GM10248 (cell line): ENCODE measurements at regions not wholly inside any gene's neighbourhood (a gene's known extent, or its start where the extent isn't known, plus 50 kb on each side); places are given as distances from the start of the nearest gene placed in this dataset.

ENCODE experiments used
- CTCF ChIA-PET: fragments of 300-600 bp; sonication (Branson Sonifier 250); formaldehyde crosslinking; extraction: SDS; loops from one replicate; lab custom pipeline; 2021; ENCODE audit warnings: antibody characterized with exemption; lab: Yijun Ruan, JAX
- POLR2A ChIA-PET: fragments of 350-650 bp; sonication (Branson Sonifier 250); formaldehyde crosslinking; extraction: SDS; loops from one replicate; lab custom pipeline; 2020; ENCODE audit warnings: antibody characterized with exemption; lab: Yijun Ruan, JAX
- DNase-seq: peaks from one replicate; pipeline ENCODE4 v3.0.0; 2012; ENCODE audit errors: extremely low spot score
- TF ChIP-seq, protein P1 (sequence below): IDR thresholded peaks from 2 replicates; pipeline ENCODE4 v1.5.1; 2012; ENCODE audit warnings: mild to moderate bottlenecking, low read depth; ENCODE audit errors: extremely low read depth, missing control alignments, control extremely low read depth

DNA sequence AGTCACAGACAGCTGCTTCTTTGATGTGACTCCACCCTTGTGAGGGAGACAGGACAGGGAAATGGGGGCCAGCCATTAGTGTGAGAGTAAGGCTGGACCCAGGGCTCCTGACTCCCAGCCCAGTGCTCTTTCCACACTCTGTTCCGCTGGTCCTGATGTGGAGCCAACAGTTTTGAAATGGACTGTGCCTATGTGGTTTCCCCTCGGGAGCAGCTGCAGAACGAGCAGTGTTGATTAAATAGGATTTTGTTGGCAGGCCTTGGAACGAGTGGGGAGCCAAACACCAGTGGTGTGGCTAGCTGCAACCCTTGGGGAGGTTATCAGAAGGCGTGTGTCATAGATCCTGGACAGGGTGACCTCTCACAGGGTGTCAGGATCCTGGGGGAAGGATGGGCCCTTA, 66.5 kb upstream of the AMPD3 start:
- ChIA-PET POLR2A (no interaction called here), CTCF (interaction anchor here (3.0 kb wide), 1 partner anchor 22 kb away, joined by 15 read pairs; no protein-coding TSS in a partner anchor)
- DNase-seq: no peak
- TF ChIP-seq, protein P1, sequence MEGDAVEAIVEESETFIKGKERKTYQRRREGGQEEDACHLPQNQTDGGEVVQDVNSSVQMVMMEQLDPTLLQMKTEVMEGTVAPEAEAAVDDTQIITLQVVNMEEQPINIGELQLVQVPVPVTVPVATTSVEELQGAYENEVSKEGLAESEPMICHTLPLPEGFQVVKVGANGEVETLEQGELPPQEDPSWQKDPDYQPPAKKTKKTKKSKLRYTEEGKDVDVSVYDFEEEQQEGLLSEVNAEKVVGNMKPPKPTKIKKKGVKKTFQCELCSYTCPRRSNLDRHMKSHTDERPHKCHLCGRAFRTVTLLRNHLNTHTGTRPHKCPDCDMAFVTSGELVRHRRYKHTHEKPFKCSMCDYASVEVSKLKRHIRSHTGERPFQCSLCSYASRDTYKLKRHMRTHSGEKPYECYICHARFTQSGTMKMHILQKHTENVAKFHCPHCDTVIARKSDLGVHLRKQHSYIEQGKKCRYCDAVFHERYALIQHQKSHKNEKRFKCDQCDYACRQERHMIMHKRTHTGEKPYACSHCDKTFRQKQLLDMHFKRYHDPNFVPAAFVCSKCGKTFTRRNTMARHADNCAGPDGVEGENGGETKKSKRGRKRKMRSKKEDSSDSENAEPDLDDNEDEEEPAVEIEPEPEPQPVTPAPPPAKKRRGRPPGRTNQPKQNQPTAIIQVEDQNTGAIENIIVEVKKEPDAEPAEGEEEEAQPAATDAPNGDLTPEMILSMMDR: no peak

DNA sequence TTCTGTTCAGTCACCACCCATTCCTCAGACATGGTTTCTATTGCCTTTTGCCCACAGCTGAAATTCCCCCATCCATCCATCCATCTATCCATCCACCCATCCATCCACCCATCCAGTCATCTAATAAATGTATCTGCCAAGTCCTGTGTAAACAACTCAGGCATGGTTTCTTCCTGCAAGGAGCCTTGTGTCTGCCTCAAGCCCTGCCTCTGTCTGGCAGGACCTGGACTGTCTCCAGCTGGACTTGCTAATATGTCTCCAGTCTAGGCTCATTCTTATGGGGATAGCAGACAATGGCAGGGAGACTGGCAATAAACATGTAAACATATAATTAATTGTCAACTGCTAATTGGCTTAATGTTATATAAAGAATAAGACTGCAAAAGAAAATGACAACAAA, 64.7 kb upstream of the AMPD3 start:
- CTCF ChIA-PET: interaction anchor here (0.8 to 1.8 kb wide), 4 partner anchors 11 to 23 kb away, joined by 3 to 8 read pairs (median 4); no protein-coding TSS in a partner anchor
- no peak for DNase-seq
- TF ChIP-seq, protein P1: no peak
- POLR2A ChIA-PET: no interaction called here

DNA sequence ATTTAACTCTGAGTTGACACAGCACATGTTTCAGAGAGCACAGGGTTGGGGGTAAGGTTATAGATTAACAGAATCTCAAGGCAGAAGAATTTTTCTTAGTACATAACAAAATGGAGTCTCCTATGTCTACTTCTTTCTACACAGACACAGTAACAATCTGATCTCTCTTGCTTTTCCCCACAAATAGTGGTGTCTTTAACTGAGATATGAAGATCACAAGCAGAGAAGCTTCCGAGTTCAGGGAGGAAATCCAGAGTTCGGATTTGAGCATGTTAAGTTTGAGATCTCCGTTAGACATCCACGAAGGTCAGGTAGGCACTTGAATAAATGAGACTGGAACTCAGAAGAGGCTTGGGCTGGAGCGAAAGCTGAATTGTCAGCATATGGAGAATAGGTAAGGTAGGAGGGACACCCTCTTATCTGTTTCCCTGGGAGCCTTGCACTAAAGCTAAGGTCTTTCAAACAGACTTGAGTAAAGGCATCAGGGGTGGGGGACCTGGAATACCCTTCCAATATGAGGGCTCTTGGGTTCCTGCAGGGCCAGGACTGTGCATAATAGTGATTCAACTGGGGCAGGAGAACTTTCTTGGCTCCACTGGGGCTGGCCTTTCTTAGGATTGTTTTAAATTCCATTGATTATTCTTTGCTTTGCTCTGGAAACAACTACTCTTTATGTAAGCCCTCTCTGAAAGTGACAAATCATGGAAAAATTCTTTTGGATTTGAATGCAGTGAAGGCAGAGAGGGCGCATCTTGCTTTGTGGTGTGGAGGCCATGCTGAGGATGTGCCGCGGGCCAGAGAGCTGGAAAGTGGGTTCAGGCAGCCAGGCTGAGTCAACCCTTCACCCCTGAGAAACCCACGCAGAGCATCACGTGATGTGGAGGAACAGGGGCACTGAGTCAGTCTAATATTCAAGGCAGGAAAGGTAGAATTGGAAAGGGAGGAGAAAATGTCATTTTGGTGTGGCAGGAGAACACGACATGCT, 62.7 kb upstream of the AMPD3 start:
- DNase-seq: no peak
- ChIA-PET POLR2A (no interaction called here), CTCF (interaction anchor here (1.0 to 1.5 kb wide), 2 partner anchors 13 to 26 kb away, joined by 4 read pairs; no protein-coding TSS in a partner anchor)
- TF ChIP-seq, protein P1: no peak

DNA sequence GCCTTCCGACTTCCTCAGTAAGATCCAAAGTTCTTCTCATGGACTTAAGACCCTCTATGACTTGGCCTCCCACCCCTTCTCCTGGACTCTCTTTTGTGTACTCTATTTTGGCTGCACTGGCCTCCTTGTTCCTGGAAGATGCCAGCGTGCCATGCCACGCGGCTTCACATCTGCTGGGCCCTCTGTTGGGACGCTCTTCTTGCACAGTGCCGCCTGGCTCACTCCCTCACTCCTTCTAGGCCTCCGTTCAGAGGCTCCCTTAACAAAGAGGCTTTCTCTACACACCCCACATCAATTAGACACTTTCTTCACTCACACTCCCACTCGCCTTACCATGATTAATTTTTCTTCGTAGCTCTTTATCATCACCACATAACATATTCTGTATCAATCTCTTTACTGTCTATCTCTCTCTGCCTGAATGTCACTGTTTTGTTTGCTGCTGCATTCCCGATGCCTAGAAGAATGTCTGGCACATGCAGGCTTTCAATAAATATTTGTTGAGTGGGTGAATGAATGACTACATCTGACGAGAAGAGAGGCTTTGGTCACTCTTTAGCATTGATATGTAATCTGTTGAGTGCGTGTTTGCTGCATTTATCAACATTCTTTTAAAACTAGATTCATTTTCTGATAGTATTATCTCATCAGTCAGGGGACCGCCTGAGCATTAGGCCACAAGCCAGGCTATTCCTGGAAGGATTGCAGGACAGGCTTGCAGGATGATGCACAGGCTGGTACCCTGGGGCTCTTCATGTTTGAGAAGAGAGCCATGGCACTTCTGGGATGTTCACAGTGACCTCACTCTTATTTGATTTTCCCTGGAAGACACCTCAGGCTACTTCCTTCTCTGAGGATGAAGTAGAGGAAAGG, 60.6 kb upstream of the AMPD3 start:
- POLR2A ChIA-PET: no interaction called here
- CTCF ChIA-PET: interaction anchor here (1.5 to 2.1 kb wide), 2 partner anchors 9 to 12 kb away, joined by 4 to 7 read pairs; no protein-coding TSS in a partner anchor
- TF ChIP-seq, protein P1: no peak
- no peak for DNase-seq

DNA sequence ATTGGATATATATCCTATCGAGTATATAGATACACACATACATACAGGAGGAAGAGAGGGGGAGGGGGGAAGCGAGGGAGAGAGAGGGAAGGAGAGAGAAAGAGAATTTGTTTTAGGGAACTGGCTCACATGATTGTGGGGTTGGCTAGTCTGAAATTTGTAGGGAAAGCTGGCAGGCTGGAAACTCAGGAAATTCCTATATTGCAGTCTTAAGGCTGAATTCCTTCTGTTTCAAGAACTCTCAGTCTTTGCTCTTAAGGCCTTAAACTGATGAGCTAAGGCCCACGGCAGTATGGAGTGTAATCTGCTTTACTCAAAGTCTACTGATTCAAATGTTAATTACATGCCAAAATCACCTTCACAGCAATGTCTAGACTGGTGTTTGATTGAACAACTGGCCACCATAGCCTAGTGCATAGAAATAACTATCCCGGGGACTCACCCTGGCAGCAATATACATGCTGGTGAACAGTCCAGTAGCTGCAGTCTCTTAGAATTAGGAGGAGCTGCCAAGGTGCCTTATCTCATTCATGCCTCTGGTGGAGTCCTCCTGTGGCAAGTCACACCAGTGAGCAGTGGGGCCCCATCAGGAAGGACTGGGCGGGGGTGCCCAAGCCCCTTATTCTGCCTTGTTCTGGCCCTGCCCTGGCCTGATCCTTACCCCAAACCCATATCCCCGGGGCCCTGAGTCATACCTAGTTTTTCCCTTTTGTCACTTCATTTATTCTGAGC, 59.7 kb upstream of the AMPD3 start:
- ChIA-PET POLR2A (no interaction called here), CTCF (interaction anchor here (0.7 to 2.1 kb wide), 5 partner anchors 9 to 341 kb away, joined by 3 to 7 read pairs (median 4); no protein-coding TSS in a partner anchor)
- DNase-seq: no peak
- TF ChIP-seq, protein P1: no peak
